ENCODE measurements at regions not wholly inside any gene's neighbourhood (a gene's known extent, or its start where the extent isn't known, plus 50 kb on each side); places are given as distances from the start of the nearest gene placed in this dataset.
"Not testable (repeated sequence)": the region's sequence is repeated elsewhere in the genome, so short reads cannot be mapped to it uniquely, and the experiment has no call there.

GRCh38 chr18:14189858-14190257 is 57.6 kb upstream of the ZNF519 start:
- Histone ChIP-seq H3K27me3 (no peaks in the 10 kb centered on the region), H3K27ac (peak overlapping the region in 2 of 4 donors; percentile 37 to 63), H3K9me3 (no peaks in the 10 kb centered on the region), H3K4me3 (no peak overlapping the region), H3K36me3 (no peaks in the 10 kb centered on the region), H3K4me1 (peaks cover 0 to 24% (median 0%) of the 10 kb centered on the region in 3 donors)
- no peak for DNase-seq
- intact Hi-C loops (cut with DNase I), result no loop called here
- WGBS, 2 donors, result 13 to 14% methylated on average over 1 of the region's 1 CpG
- TF ChIP-seq POLR2A (IDR thresholded peaks at IDR 0.05) (no peak), CTCF (IDR thresholded peaks at IDR 0.05) (no peak)

- H3K36me3 ChIP-seq; intact Hi-C loops (cut with DNase I); DNase-seq; H3K27me3 ChIP-seq; H3K9me3 ChIP-seq; H3K4me3 ChIP-seq: not testable (repeated sequence)
- WGBS, 2 donors, result 21 to 40% methylated on average over 4 of the region's 4 CpGs
- H3K4me1 ChIP-seq, result peaks cover 0 to 24% (median 0%) of the 10 kb centered on the region in 3 donors
- H3K27ac ChIP-seq, result peak overlapping the region in 2 of 4 donors; percentile 54 to 63
Observed at GRCh38 chr18:14188751-14189406, 56.6 kb upstream of the ZNF519 start.

Small RNAs in the stretch of these regions (small RNA-seq; reads per million reads assigned to genes)
- 0 reads per million in 4 donors for gene RNU6-316P

All from esophagus squamous epithelium (tissue), 5 donors.